Activated naive CD8-positive, alpha-beta T cell treated with anti-CD3 and anti-CD28 coated beads, Interleukin-2, amount 10 ng/mL, durations not matched to agents 7 days and 5 days (primary cell): ENCODE measurements at regions not wholly inside any gene's neighbourhood (a gene's known extent, or its start where the extent isn't known, plus 50 kb on each side); places are given as distances from the start of the nearest gene placed in this dataset.
"Not testable (repeated sequence)": the region's sequence is repeated elsewhere in the genome, so short reads cannot be mapped to it uniquely, and the experiment has no call there.

Source experiments
- ATAC-seq: fragments of 150-1000 bp; cut with Tn5 transposase; one replicate; pipeline ENCODE4 v1.10.0; 2021; ENCODE audit warnings: low read depth, moderate library complexity
- POLR2A ChIA-PET: fragments of 350-600 bp; sonication (Branson Sonifier 250); formaldehyde crosslinking; loops from one replicate; lab custom pipeline; 2021; ENCODE audit warnings: antibody characterized with exemption; lab: Charles Lee
- DNase-seq: peaks from one replicate; pipeline ENCODE4 v3.0.0; 2021
- H3K27ac Mint-ChIP-seq: one replicate; pipeline ENCODE4 v1.8.0; 2022; ENCODE audit warnings: mild to moderate bottlenecking, mixed read lengths
- H3K27me3 Mint-ChIP-seq: one replicate; pipeline ENCODE4 v1.8.0; 2022; ENCODE audit warnings: mild to moderate bottlenecking, moderate library complexity, mixed read lengths
- H3K36me3 Mint-ChIP-seq: one replicate; pipeline ENCODE4 v1.8.0; 2021; ENCODE audit warnings: mild to moderate bottlenecking, mixed read lengths
- H3K4me1 Mint-ChIP-seq: one replicate; pipeline ENCODE4 v1.8.0; 2021; ENCODE audit warnings: mixed read lengths
- H3K4me3 Mint-ChIP-seq: one replicate; pipeline ENCODE4 v1.8.0; 2022; ENCODE audit warnings: mild to moderate bottlenecking, moderate library complexity, mixed read lengths
- H3K9me3 Mint-ChIP-seq: one replicate; pipeline ENCODE4 v1.8.0; 2021; ENCODE audit warnings: mixed read lengths

DNA sequence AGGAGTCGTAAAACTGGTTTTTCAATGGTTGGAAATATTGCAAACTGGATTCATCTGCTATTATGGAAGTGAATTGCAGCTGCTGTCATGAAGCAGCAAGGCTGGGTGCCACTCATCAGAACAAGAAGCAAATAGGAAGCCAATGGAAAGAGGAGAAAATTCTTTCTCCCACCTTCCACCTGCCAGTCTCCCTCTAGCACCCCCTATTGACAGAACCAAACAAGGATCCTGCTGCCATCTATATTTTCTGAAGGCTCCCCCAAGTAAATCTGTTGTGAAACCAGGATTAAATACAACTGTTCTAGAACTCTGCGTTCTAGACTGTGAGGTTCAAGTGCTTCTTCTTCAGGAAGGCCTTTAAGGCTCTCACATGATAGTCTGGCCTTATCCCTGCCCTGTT is 286.6 kb downstream of the AACS start:
- POLR2A ChIA-PET: no interaction called here
- H3K9me3 Mint-ChIP-seq: no peaks in the 10 kb centered on the region
- no peak overlapping the region for H3K4me3 Mint-ChIP-seq
- no peaks in the 10 kb centered on the region for H3K4me1 Mint-ChIP-seq
- no peaks in the 10 kb centered on the region for H3K36me3 Mint-ChIP-seq
- ATAC-seq (no peak), DNase-seq (no peak)
- peaks cover 12% of the 10 kb centered on the region for H3K27me3 Mint-ChIP-seq
- no peak overlapping the region for H3K27ac Mint-ChIP-seq

DNA sequence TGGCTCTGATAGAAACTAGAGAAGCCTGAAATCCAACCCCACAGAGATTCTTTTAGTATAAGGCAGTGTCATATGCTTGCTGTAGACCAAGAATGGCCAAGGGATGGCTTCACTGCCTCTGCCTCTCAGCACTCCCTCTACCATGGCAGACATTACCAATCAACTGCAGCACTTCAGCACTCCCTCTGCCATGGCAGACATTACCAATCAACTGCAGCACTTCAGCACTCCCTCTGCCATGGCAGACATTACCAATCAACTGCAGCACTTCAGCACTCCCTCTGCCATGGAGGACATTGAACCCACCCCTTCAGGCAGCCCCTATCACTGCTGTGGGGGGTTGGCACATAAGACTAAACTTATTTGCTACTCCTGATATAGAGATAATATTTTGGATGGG is 287.8 kb downstream of the AACS start:
- H3K4me1 Mint-ChIP-seq, ATAC-seq, H3K36me3 Mint-ChIP-seq, H3K4me3 Mint-ChIP-seq, POLR2A ChIA-PET, H3K9me3 Mint-ChIP-seq, H3K27me3 Mint-ChIP-seq, DNase-seq, H3K27ac Mint-ChIP-seq: not testable (repeated sequence)

GRCh38 chr12:125353871-125354270 is 288.6 kb downstream of the AACS start:
- Mint-ChIP-seq H3K27me3 (peaks cover 3% of the 10 kb centered on the region), H3K4me3 (no peak overlapping the region)

DNA sequence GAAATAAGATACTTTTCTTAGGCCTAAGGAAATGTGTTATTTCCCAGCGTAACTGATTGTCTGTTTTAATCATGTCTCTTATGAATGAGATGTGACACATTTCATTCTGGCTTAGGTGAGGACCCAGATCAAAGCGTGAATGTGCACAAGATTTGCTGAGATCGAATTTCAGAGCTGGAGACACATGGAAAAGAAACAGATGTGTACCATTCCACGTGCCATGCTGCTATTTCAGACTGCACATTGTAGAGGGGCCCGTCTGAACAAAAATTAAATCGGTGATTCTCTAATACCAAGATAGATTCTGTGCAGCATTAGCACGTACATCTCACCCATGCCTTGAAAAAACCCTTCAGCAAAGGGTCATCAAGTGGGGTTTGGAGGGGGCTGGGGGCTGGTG is 290.4 kb downstream of the AACS start:
- no peak for ATAC-seq
- H3K4me3 Mint-ChIP-seq: no peak overlapping the region
- no peaks in the 10 kb centered on the region for H3K36me3 Mint-ChIP-seq
- no peaks in the 10 kb centered on the region for H3K9me3 Mint-ChIP-seq
- no peaks in the 10 kb centered on the region for H3K4me1 Mint-ChIP-seq
- no peak for DNase-seq
- no peak overlapping the region for H3K27ac Mint-ChIP-seq
- POLR2A ChIA-PET: no interaction called here
- peaks cover 3% of the 10 kb centered on the region for H3K27me3 Mint-ChIP-seq

More at GRCh38 chr12:125353871-125354270, 288.6 kb downstream of the AACS start:
- H3K4me1 Mint-ChIP-seq: no peaks in the 10 kb centered on the region
- no peak for ATAC-seq
- no peaks in the 10 kb centered on the region for H3K36me3 Mint-ChIP-seq
- H3K9me3 Mint-ChIP-seq: no peaks in the 10 kb centered on the region
- no peak overlapping the region for H3K27ac Mint-ChIP-seq
- no peak for DNase-seq
- POLR2A ChIA-PET: no interaction called here

GRCh38 chr12:125356111-125356510 is 290.9 kb downstream of the AACS start:
- Mint-ChIP-seq H3K27ac (no peak overlapping the region), H3K4me3 (no peak overlapping the region), H3K9me3 (no peaks in the 10 kb centered on the region), H3K36me3 (no peaks in the 10 kb centered on the region), H3K4me1 (no peaks in the 10 kb centered on the region), H3K27me3 (peaks cover 3% of the 10 kb centered on the region)
- ATAC-seq: no peak
- DNase-seq: no peak
- POLR2A ChIA-PET: no interaction called here

GRCh38 chr12:125357561-125357960 is 292.3 kb downstream of the AACS start:
- peaks cover 3% of the 10 kb centered on the region for H3K27me3 Mint-ChIP-seq
- H3K4me3 Mint-ChIP-seq: no peak overlapping the region
- POLR2A ChIA-PET: no interaction called here
- no peaks in the 10 kb centered on the region for H3K9me3 Mint-ChIP-seq
- ATAC-seq: no peak
- no peak overlapping the region for H3K27ac Mint-ChIP-seq
- no peaks in the 10 kb centered on the region for H3K36me3 Mint-ChIP-seq
- DNase-seq: no peak
- H3K4me1 Mint-ChIP-seq: no peaks in the 10 kb centered on the region

DNA sequence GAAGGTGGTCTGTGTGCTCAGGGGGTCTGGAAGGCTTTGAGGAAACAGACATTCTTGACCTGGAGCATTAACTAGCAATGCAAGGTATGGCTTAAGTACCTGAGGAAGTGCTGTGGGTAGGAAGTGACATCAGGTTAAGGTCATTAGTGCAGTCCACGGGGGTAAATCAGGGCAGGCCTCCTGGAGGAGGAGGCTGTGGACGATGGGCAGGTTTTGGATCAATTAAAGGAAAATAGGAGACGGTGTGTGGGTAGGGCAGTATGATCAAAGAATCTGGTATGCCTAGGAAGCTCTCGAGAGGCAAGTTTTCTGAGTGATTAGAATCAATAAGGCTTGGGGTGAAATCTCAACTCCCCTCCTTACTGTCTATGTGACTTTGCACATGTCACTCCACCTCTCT is 295.3 kb downstream of the AACS start:
- Mint-ChIP-seq H3K27me3 (peaks cover 6% of the 10 kb centered on the region), H3K4me3 (no peak overlapping the region), H3K36me3 (no peaks in the 10 kb centered on the region), H3K9me3 (no peaks in the 10 kb centered on the region), H3K4me1 (no peaks in the 10 kb centered on the region), H3K27ac (no peak overlapping the region)
- no peak for ATAC-seq
- POLR2A ChIA-PET: no interaction called here
- DNase-seq: no peak

GRCh38 chr12:125371033-125371432 is 305.8 kb downstream of the AACS start:
- ATAC-seq: no peak
- no peak for DNase-seq
- Mint-ChIP-seq H3K4me3 (no peak overlapping the region), H3K9me3 (no peaks in the 10 kb centered on the region), H3K27me3 (no peaks in the 10 kb centered on the region), H3K27ac (no peak overlapping the region), H3K4me1 (no peaks in the 10 kb centered on the region), H3K36me3 (no peaks in the 10 kb centered on the region)
- POLR2A ChIA-PET: no interaction called here

GRCh38 chr12:125372085-125372484 is 306.9 kb downstream of the AACS start:
- no peak overlapping the region for H3K27ac Mint-ChIP-seq
- no peaks in the 10 kb centered on the region for H3K9me3 Mint-ChIP-seq
- POLR2A ChIA-PET: no interaction called here
- DNase-seq (no peak), ATAC-seq (no peak)
- no peak overlapping the region for H3K4me3 Mint-ChIP-seq
- H3K36me3 Mint-ChIP-seq: no peaks in the 10 kb centered on the region
- H3K27me3 Mint-ChIP-seq: no peaks in the 10 kb centered on the region
- no peaks in the 10 kb centered on the region for H3K4me1 Mint-ChIP-seq

- DNase-seq: no peak
These were observed 308.1 kb downstream of the AACS start for GRCh38 chr12:125373375-125373774.

GRCh38 chr12:125376422-125376821 is 311.2 kb downstream of the AACS start:
- no peak overlapping the region for H3K4me3 Mint-ChIP-seq
- H3K9me3 Mint-ChIP-seq: no peaks in the 10 kb centered on the region
- POLR2A ChIA-PET: no interaction called here
- no peak for ATAC-seq
- no peaks in the 10 kb centered on the region for H3K36me3 Mint-ChIP-seq
- H3K27me3 Mint-ChIP-seq: no peaks in the 10 kb centered on the region
- H3K4me1 Mint-ChIP-seq: no peaks in the 10 kb centered on the region
- no peak overlapping the region for H3K27ac Mint-ChIP-seq
- DNase-seq: no peak

More at GRCh38 chr12:125373375-125373774, 308.1 kb downstream of the AACS start:
- no peak overlapping the region for H3K4me3 Mint-ChIP-seq
- no peaks in the 10 kb centered on the region for H3K27me3 Mint-ChIP-seq
- POLR2A ChIA-PET: no interaction called here
- no peaks in the 10 kb centered on the region for H3K9me3 Mint-ChIP-seq
- no peaks in the 10 kb centered on the region for H3K36me3 Mint-ChIP-seq
- H3K27ac Mint-ChIP-seq: no peak overlapping the region
- ATAC-seq: no peak
- no peaks in the 10 kb centered on the region for H3K4me1 Mint-ChIP-seq

GRCh38 chr12:125377093-125377492 is 311.9 kb downstream of the AACS start:
- ATAC-seq (no peak), DNase-seq (no peak)
- POLR2A ChIA-PET: no interaction called here
- H3K36me3 Mint-ChIP-seq: no peaks in the 10 kb centered on the region
- no peak overlapping the region for H3K27ac Mint-ChIP-seq
- H3K4me1 Mint-ChIP-seq: no peaks in the 10 kb centered on the region
- no peaks in the 10 kb centered on the region for H3K9me3 Mint-ChIP-seq
- H3K27me3 Mint-ChIP-seq: no peaks in the 10 kb centered on the region
- no peak overlapping the region for H3K4me3 Mint-ChIP-seq

GRCh38 chr12:125381373-125381772 is 316.1 kb downstream of the AACS start:
- Mint-ChIP-seq H3K36me3 (no peaks in the 10 kb centered on the region), H3K27ac (no peak overlapping the region), H3K9me3 (no peaks in the 10 kb centered on the region), H3K4me1 (no peaks in the 10 kb centered on the region), H3K27me3 (no peaks in the 10 kb centered on the region), H3K4me3 (no peak overlapping the region)
- ATAC-seq (no peak), DNase-seq (no peak)
- POLR2A ChIA-PET: no interaction called here

DNA sequence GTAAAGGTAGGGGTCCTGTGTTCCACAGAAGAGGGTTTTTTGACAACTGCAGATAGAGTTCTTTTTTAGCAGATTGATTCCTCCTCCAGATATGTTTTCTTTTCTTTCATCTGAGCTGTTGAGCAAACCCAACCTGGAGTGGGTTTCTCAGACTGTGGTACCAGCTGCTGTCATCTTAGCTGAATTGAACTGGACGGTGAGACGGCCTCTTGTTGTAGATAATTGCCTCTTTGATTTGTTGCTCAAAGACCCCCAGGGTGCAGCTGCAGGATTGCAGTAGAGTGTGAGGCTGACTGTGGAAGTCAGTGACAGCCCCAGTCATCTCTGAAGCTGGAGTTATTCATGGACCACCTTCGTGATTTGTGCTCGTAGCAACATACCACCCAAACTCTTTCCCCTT is 317.7 kb downstream of the AACS start:
- DNase-seq: no peak
- Mint-ChIP-seq H3K4me3 (no peak overlapping the region), H3K27me3 (no peaks in the 10 kb centered on the region), H3K4me1 (no peaks in the 10 kb centered on the region), H3K27ac (no peak overlapping the region), H3K9me3 (no peaks in the 10 kb centered on the region), H3K36me3 (no peaks in the 10 kb centered on the region)
- POLR2A ChIA-PET: no interaction called here
- no peak for ATAC-seq

DNA sequence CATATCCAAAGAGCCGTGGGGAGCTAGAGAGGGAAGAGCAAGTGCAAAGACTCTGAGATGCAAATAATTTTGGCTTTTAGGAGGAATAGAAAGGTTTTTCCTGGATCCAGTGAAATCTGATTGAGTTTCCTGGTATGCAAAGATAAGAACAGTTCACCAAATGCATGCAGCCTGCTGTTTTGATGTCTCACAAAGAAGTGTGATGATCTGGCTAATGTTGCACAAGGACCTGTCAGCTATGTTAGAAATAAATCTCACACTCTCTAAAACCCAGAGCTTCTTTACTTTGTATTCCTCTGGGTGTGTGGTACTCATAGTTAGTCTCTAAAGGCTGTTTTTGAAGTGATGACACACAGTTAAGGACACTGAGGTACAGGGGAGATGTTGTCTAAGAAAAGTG is 321.4 kb downstream of the AACS start:
- Mint-ChIP-seq H3K27ac (no peak overlapping the region), H3K4me1 (no peaks in the 10 kb centered on the region), H3K4me3 (no peak overlapping the region), H3K9me3 (no peaks in the 10 kb centered on the region), H3K27me3 (peaks cover 2% of the 10 kb centered on the region), H3K36me3 (no peaks in the 10 kb centered on the region)
- POLR2A ChIA-PET: no interaction called here
- ATAC-seq (no peak), DNase-seq (no peak)
